Mucosa of descending colon (tissue), 3 donors: ENCODE measurements at regions not wholly inside any gene's neighbourhood (a gene's known extent, or its start where the extent isn't known, plus 50 kb on each side); places are given as distances from the start of the nearest gene placed in this dataset.
A peak's percentile ranks its signal among the peaks of the same experiment; 100 is the strongest.

Experiments
- ATAC-seq: fragments of 200-7000 bp; cut with Tn5 transposase; one replicate; pipeline ENCODE4 v1.9.1; 2020; ENCODE audit warnings: mild to moderate bottlenecking, moderate library complexity
- DNase-seq, 3 donors: peaks; one replicate each; pipeline ENCODE4 v3.0.0-alpha.2; 2020
- H3K36me3 ChIP-seq: fragments of 200-600 bp; one replicate; pipeline ENCODE4 v1.8.0; 2021; ENCODE audit warnings: low read depth, mild to moderate bottlenecking
- H3K4me1 ChIP-seq: fragments of 200-600 bp; one replicate; pipeline ENCODE4 v1.8.0; 2021; ENCODE audit warnings: low read depth, mild to moderate bottlenecking
- H3K4me3 ChIP-seq: fragments of 200-600 bp; one replicate; pipeline ENCODE4 v1.8.0; 2021; ENCODE audit warnings: mild to moderate bottlenecking
- H3K9me3 ChIP-seq: fragments of 200-600 bp; one replicate; pipeline ENCODE4 v1.8.0; 2021; ENCODE audit warnings: mild to moderate bottlenecking
- CTCF ChIP-seq: fragments of 200-600 bp; IDR thresholded peaks from one replicate; pipeline ENCODE4 v1.8.0; 2022; ENCODE audit warnings: antibody characterized with exemption, mild to moderate bottlenecking
- intact Hi-C, 2 donors: fragments of 100-400 bp; cut with DNase I in 1 of 2; cut with micrococcal nuclease in 1 of 2; formaldehyde crosslinking; loops; one replicate each; pipeline versions ENCODE4 v1.11.0 to v1.11.1; 2022; cut with DNase I, micrococcal nuclease
- donor health status: DM: no; HTN: no; CAD: no; lungs with moderate emphysema.
- donor health status: DM: no; HTN: no; CAD: no.
- donor health status: DM: no; HTN: yes; CAD: no.

- no peaks in the 10 kb centered on the region for H3K4me1 ChIP-seq
- no peaks in the 10 kb centered on the region for H3K36me3 ChIP-seq
- no peak overlapping the region for H3K4me3 ChIP-seq
- ATAC-seq (no peak), DNase-seq (no peak)
- intact Hi-C loops, result no loop called here
- H3K9me3 ChIP-seq, result no peaks in the 10 kb centered on the region
- TF ChIP-seq CTCF, result no peak
Observed at GRCh38 chr6:33963136-33963750, 159.4 kb upstream of the MLN start.

- Histone ChIP-seq H3K36me3 (no peaks in the 10 kb centered on the region), H3K4me1 (no peaks in the 10 kb centered on the region), H3K4me3 (no peak overlapping the region), H3K9me3 (no peaks in the 10 kb centered on the region)
- TF ChIP-seq CTCF, result no peak
- intact Hi-C loops, result no loop called here
- DNase-seq, result no peak
- no peak for ATAC-seq
Observed at GRCh38 chr6:33962246-33963027, 158.6 kb upstream of the MLN start.

- Histone ChIP-seq H3K4me1 (no peaks in the 10 kb centered on the region), H3K4me3 (no peak overlapping the region), H3K36me3 (no peaks in the 10 kb centered on the region), H3K9me3 (no peaks in the 10 kb centered on the region)
- TF ChIP-seq CTCF, result no peak
- intact Hi-C loops, result no loop called here
- ATAC-seq (no peak), DNase-seq (no peak)
Observed at GRCh38 chr6:33961691-33962090, 157.9 kb upstream of the MLN start.

GRCh38 chr6:33960345-33961313 is 156.8 kb upstream of the MLN start:
- H3K4me1 ChIP-seq, result no peaks in the 10 kb centered on the region
- TF ChIP-seq CTCF, result no peak
- intact Hi-C loops, result no loop called here
- no peaks in the 10 kb centered on the region for H3K9me3 ChIP-seq
- ATAC-seq, result peak; percentile 23
- no peaks in the 10 kb centered on the region for H3K36me3 ChIP-seq
- no peak for DNase-seq
- no peak overlapping the region for H3K4me3 ChIP-seq

GRCh38 chr6:33959661-33960344 is 156.0 kb upstream of the MLN start:
- TF ChIP-seq CTCF, result no peak
- intact Hi-C loops, result no loop called here
- H3K36me3 ChIP-seq, result no peaks in the 10 kb centered on the region
- DNase-seq, result no peak
- ATAC-seq, result no peak
- H3K4me1 ChIP-seq, result no peaks in the 10 kb centered on the region
- H3K9me3 ChIP-seq, result no peaks in the 10 kb centered on the region
- no peak overlapping the region for H3K4me3 ChIP-seq
